ENCODE measurements at regions not wholly inside any gene's neighbourhood (a gene's known extent, or its start where the extent isn't known, plus 50 kb on each side); places are given as distances from the start of the nearest gene placed in this dataset.

DNA sequence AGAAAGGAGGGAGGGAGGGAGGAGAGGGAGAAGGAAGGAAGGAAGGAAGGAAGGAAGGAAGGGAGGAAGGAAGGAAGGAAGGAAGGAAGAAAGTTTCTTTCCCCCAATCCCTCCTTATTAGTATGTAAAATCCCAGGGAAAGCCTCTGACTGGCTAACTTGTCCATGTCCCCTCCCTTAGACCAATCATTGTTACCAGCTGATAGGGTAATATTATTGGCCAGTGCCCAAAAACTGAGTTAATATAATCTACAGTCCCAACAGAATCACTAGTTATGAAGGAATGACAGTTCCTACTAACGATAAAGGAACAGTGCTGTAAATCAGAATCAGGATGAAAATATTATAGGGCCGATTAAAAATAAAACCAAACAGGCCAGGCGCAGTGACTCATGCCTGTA, 53.6 kb upstream of the CCNG1 start:
- Histone ChIP-seq H3K27me3 (ENCODE audit: low read depth) (no peaks in the 10 kb centered on the region), H3K4me1 (no peaks in the 10 kb centered on the region), H3K4me3 (no peak overlapping the region), H3K9me3 (replicated peaks) (no peaks in the 10 kb centered on the region), H3K36me3 (no peaks in the 10 kb centered on the region), H3K27ac (replicated peaks) (no peak overlapping the region)
- TF ChIP-seq, protein P1, sequence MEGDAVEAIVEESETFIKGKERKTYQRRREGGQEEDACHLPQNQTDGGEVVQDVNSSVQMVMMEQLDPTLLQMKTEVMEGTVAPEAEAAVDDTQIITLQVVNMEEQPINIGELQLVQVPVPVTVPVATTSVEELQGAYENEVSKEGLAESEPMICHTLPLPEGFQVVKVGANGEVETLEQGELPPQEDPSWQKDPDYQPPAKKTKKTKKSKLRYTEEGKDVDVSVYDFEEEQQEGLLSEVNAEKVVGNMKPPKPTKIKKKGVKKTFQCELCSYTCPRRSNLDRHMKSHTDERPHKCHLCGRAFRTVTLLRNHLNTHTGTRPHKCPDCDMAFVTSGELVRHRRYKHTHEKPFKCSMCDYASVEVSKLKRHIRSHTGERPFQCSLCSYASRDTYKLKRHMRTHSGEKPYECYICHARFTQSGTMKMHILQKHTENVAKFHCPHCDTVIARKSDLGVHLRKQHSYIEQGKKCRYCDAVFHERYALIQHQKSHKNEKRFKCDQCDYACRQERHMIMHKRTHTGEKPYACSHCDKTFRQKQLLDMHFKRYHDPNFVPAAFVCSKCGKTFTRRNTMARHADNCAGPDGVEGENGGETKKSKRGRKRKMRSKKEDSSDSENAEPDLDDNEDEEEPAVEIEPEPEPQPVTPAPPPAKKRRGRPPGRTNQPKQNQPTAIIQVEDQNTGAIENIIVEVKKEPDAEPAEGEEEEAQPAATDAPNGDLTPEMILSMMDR (IDR thresholded peaks at IDR 0.05; ENCODE audit: borderline replicate concordance) = no peak
- DNase-seq = no peak
- intact Hi-C loops (cut with micrococcal nuclease) = no loop called here

DNA sequence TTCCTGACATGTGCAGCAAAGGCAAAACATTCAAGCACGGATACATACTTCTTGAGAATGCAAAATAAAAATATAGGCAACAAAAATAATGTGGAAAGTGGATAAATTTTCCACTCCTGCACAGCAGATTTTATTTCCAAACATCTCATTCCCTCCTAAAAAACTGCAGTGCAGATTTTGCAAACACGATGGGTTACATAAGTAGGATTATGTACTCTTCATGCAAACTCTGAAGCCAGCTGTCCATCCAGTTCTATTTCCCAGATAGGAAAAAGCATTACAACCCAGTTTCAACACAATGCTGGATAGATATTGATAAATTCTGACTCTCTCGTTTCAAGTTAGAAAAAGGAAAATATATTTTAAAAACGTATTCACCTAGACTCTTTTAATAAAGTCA, 52.7 kb upstream of the CCNG1 start:
- no peaks in the 10 kb centered on the region for H3K27me3 ChIP-seq (ENCODE audit: low read depth)
- H3K4me3 ChIP-seq = no peak overlapping the region
- DNase-seq = no peak
- TF ChIP-seq, protein P1 (IDR thresholded peaks at IDR 0.05; ENCODE audit: borderline replicate concordance) = no peak
- no peaks in the 10 kb centered on the region for H3K36me3 ChIP-seq
- intact Hi-C loops (cut with micrococcal nuclease) = no loop called here
- H3K9me3 ChIP-seq (replicated peaks) = peaks cover 2% of the 10 kb centered on the region
- H3K27ac ChIP-seq (replicated peaks) = no peak overlapping the region
- no peaks in the 10 kb centered on the region for H3K4me1 ChIP-seq

DNA sequence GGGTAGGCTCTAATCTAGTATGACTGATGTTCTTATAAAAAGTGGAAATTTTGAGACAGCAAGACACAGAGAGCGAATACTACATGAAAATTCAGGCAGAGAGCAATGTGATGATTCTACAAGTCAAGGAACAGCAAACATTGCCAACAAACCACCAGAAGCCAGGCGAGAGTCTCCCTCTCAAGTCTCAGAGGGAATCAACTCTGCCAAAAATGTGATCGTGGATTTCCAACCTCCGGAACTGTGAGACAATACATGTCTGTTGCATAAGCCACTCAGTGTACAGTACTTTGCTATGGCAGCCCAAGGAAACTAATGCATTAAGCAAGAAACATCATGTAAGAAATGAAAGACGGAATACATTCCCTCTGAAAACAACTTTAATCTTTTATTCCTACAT, 52.1 kb upstream of the CCNG1 start:
- peak; percentile 14 for DNase-seq

DNA sequence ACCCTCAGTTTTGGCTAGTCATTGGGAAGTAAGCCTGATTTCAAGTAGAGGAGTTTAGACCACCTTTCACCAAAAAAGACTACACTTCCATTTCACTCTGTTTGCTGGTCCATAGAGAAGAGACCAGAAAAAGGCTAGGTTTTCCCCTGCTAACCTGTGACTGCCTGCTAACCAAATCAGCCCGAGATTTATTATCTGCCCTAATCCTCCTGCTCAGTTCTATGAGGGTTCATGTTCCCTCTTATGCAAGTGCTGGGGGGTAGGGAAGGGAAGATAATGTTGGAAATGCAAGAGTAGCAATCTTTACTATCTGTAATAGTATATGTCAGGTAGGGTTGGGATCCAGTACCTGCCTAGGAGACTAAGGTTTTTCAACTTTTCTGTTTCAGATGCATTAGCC, 51.6 kb upstream of the CCNG1 start:
- no peak overlapping the region for H3K4me3 ChIP-seq
- peaks cover 12% of the 10 kb centered on the region for H3K9me3 ChIP-seq (replicated peaks)
- no peak for DNase-seq
- H3K4me1 ChIP-seq = no peaks in the 10 kb centered on the region
- TF ChIP-seq, protein P1 (IDR thresholded peaks at IDR 0.05; ENCODE audit: borderline replicate concordance) = no peak
- H3K27me3 ChIP-seq (ENCODE audit: low read depth) = no peaks in the 10 kb centered on the region
- no peaks in the 10 kb centered on the region for H3K36me3 ChIP-seq
- no peak overlapping the region for H3K27ac ChIP-seq (replicated peaks)
- intact Hi-C loops (cut with micrococcal nuclease) = no loop called here

More for the DNA sequence above, 52.1 kb upstream of the CCNG1 start:
- Histone ChIP-seq H3K27ac (replicated peaks) (no peak overlapping the region), H3K4me1 (no peaks in the 10 kb centered on the region), H3K27me3 (ENCODE audit: low read depth) (no peaks in the 10 kb centered on the region), H3K9me3 (replicated peaks) (peaks cover 6% of the 10 kb centered on the region), H3K4me3 (no peak overlapping the region), H3K36me3 (no peaks in the 10 kb centered on the region)
- intact Hi-C loops (cut with micrococcal nuclease) = no loop called here
- TF ChIP-seq, protein P1 (IDR thresholded peaks at IDR 0.05; ENCODE audit: borderline replicate concordance) = no peak

DNA sequence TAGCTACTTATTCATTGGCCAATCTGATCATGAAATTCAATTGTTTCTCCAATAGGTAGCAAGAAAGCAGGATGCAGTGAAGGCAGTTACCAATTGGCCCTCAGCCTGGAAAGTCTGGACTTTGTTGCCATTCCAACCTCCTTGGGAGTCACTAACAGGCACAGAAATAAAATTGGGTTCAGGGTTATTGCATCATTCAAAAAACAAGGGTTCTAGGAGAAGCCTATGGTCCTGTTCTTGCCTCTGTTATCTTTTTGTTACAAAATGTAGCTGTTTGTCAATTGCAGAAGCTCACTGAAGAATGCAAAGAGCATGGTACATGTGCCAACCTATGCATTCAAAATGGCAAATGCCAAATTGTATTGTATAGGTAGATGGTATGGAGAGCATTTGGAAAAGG, 51.0 kb upstream of the CCNG1 start:
- Histone ChIP-seq H3K9me3 (replicated peaks) (peaks cover 17% of the 10 kb centered on the region), H3K27me3 (ENCODE audit: low read depth) (no peaks in the 10 kb centered on the region), H3K36me3 (no peaks in the 10 kb centered on the region), H3K4me3 (no peak overlapping the region), H3K4me1 (no peaks in the 10 kb centered on the region), H3K27ac (replicated peaks) (no peak overlapping the region)
- no peak for DNase-seq
- TF ChIP-seq, protein P1 (IDR thresholded peaks at IDR 0.05; ENCODE audit: borderline replicate concordance) = no peak
- intact Hi-C loops (cut with micrococcal nuclease) = no loop called here
